ENCODE measurements at regions not wholly inside any gene's neighbourhood (a gene's known extent, or its start where the extent isn't known, plus 50 kb on each side); places are given as distances from the start of the nearest gene placed in this dataset.

DNA sequence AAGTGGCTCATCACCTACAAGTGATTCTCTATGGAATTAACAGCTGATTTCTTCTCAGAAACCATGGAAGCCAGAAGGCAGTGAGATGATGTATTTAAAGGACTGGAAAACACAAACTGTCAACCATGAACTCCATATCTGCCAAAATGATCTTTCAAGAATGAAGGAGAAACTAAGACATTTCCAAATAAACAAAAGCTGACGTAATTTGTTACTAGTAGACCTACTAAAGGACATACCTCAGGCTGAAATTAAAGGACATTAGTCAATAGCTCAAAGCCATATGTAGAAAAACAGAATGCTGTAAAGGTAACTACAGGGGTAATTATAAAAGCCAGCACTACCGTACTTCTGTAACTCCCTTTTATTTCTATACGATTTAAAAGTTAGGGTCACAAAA, 129.4 kb upstream of the TMEM45B start:
- CTCF ChIA-PET = no interaction called here
- no peak for TF ChIP-seq EZH2 (IDR thresholded peaks at IDR 0.05; ENCODE audit: borderline replicate concordance, insufficient read depth, low read depth, low read length, poor library complexity, severe bottlenecking)
- TF ChIP-seq, protein P1, sequence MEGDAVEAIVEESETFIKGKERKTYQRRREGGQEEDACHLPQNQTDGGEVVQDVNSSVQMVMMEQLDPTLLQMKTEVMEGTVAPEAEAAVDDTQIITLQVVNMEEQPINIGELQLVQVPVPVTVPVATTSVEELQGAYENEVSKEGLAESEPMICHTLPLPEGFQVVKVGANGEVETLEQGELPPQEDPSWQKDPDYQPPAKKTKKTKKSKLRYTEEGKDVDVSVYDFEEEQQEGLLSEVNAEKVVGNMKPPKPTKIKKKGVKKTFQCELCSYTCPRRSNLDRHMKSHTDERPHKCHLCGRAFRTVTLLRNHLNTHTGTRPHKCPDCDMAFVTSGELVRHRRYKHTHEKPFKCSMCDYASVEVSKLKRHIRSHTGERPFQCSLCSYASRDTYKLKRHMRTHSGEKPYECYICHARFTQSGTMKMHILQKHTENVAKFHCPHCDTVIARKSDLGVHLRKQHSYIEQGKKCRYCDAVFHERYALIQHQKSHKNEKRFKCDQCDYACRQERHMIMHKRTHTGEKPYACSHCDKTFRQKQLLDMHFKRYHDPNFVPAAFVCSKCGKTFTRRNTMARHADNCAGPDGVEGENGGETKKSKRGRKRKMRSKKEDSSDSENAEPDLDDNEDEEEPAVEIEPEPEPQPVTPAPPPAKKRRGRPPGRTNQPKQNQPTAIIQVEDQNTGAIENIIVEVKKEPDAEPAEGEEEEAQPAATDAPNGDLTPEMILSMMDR (IDR thresholded peaks at IDR 0.05) = no peak
- H3K27me3 Mint-ChIP-seq = peaks cover 5% of the 10 kb centered on the region

GRCh38 chr11:129691142-129691541, 124.5 kb upstream of the TMEM45B start:
- Histone ChIP-seq H3K4me3 (ENCODE audit: control extremely low read depth in 1 of 5, extremely low read depth in 1 of 5, insufficient read depth in 1 of 5, low read depth in 2 of 5, low read length in 4 of 5) (no peak overlapping the region), H3K4me2 (replicated peaks; ENCODE audit: low read depth, low read length, poor library complexity, severe bottlenecking) (no peak overlapping the region), H3K27ac (ENCODE audit: low read length in 2 of 2) (no peak overlapping the region), H3K4me1 (ENCODE audit: control insufficient read depth in 2 of 2, insufficient read depth in 2 of 2, low read length in 2 of 2) (peaks cover 5 to 10% of the 10 kb centered on the region in 2 donors), H3K27me3 (replicated peaks in 1 of 4; ENCODE audit: control extremely low read depth in 1 of 4, control insufficient read depth in 3 of 4, insufficient read depth in 4 of 4, low read length in 3 of 4) (no peaks in the 10 kb centered on the region), H3K9ac (ENCODE audit: low read length) (no peak overlapping the region), H4K20me1 (ENCODE audit: control insufficient read depth, insufficient read depth, low read length, poor library complexity, severe bottlenecking) (no peaks in the 10 kb centered on the region), H2AFZ (ENCODE audit: insufficient read depth, low read depth, low read length, poor library complexity, severe bottlenecking) (no peak overlapping the region), H3K36me3 (replicated peaks in 1 of 2; ENCODE audit: control extremely low read depth in 1 of 2, control insufficient read depth in 1 of 2, extremely low read depth in 1 of 2, insufficient read depth in 2 of 2, low read length in 1 of 2) (no peaks in the 10 kb centered on the region), H3K79me2 (ENCODE audit: control insufficient read depth, insufficient read depth, low read length) (no peaks in the 10 kb centered on the region), H3K9me3 (ENCODE audit: control extremely low read depth in 1 of 3, control insufficient read depth in 2 of 3, insufficient read depth in 1 of 3, low read length in 2 of 3) (no peaks in the 10 kb centered on the region)
- intact Hi-C loops (cut with micrococcal nuclease) = no loop called here
- ATAC-seq (ENCODE audit: low read depth) (no peak), DNase-seq (no peak)
- Mint-ChIP-seq H3K4me3 (no peak overlapping the region), H3K27ac (no peak overlapping the region), H3K9me3 (ENCODE audit: insufficient read depth) (no peaks in the 10 kb centered on the region), H3K27me3 (peaks cover 10% of the 10 kb centered on the region), H3K4me1 (peaks cover 4% of the 10 kb centered on the region)
- ChIA-PET CTCF (no interaction called here), POLR2A (no interaction called here)
- TF ChIP-seq EZH2 (IDR thresholded peaks at IDR 0.05; ENCODE audit: borderline replicate concordance, insufficient read depth, low read depth, low read length, poor library complexity, severe bottlenecking) = no peak
- TF ChIP-seq, protein P1 (IDR thresholded peaks at IDR 0.05) = no peak
- WGBS (ENCODE audit: insufficient coverage) = 95% methylated on average over 7 of the region's 10 CpGs

More for the DNA sequence above, 129.4 kb upstream of the TMEM45B start:
- Histone ChIP-seq H3K4me2 (replicated peaks; ENCODE audit: low read depth, low read length, poor library complexity, severe bottlenecking) (no peak overlapping the region), H3K4me3 (ENCODE audit: control extremely low read depth in 1 of 5, extremely low read depth in 1 of 5, insufficient read depth in 1 of 5, low read depth in 2 of 5, low read length in 4 of 5) (no peak overlapping the region), H3K9ac (ENCODE audit: low read length) (no peak overlapping the region), H4K20me1 (ENCODE audit: control insufficient read depth, insufficient read depth, low read length, poor library complexity, severe bottlenecking) (no peaks in the 10 kb centered on the region), H3K9me3 (ENCODE audit: control extremely low read depth in 1 of 3, control insufficient read depth in 2 of 3, insufficient read depth in 1 of 3, low read length in 2 of 3) (peaks cover 0 to 3% (median 0%) of the 10 kb centered on the region in 3 donors), H3K27ac (ENCODE audit: low read length in 2 of 2) (no peak overlapping the region), H3K36me3 (replicated peaks in 1 of 2; ENCODE audit: control extremely low read depth in 1 of 2, control insufficient read depth in 1 of 2, extremely low read depth in 1 of 2, insufficient read depth in 2 of 2, low read length in 1 of 2) (no peaks in the 10 kb centered on the region), H3K27me3 (replicated peaks in 1 of 4; ENCODE audit: control extremely low read depth in 1 of 4, control insufficient read depth in 3 of 4, insufficient read depth in 4 of 4, low read length in 3 of 4) (no peaks in the 10 kb centered on the region), H3K79me2 (ENCODE audit: control insufficient read depth, insufficient read depth, low read length) (no peaks in the 10 kb centered on the region), H2AFZ (ENCODE audit: insufficient read depth, low read depth, low read length, poor library complexity, severe bottlenecking) (no peak overlapping the region), H3K4me1 (ENCODE audit: control insufficient read depth in 2 of 2, insufficient read depth in 2 of 2, low read length in 2 of 2) (no peaks in the 10 kb centered on the region)
- DNase-seq (no peak), ATAC-seq (ENCODE audit: low read depth) (no peak)
- no CpG with 5 or more reads among the region's 3 CpGs for WGBS (ENCODE audit: insufficient coverage)
- intact Hi-C loops (cut with micrococcal nuclease) = no loop called here
- POLR2A ChIA-PET = no interaction called here
- no peak overlapping the region for H3K27ac Mint-ChIP-seq
- H3K9me3 Mint-ChIP-seq (ENCODE audit: insufficient read depth) = no peaks in the 10 kb centered on the region
- no peaks in the 10 kb centered on the region for H3K4me1 Mint-ChIP-seq
- no peak overlapping the region for H3K4me3 Mint-ChIP-seq

Measured in B cell (primary cell).